ENCODE measurements at regions not wholly inside any gene's neighbourhood (a gene's known extent, or its start where the extent isn't known, plus 50 kb on each side); places are given as distances from the start of the nearest gene placed in this dataset.
"Not testable (repeated sequence)": the region's sequence is repeated elsewhere in the genome, so short reads cannot be mapped to it uniquely, and the experiment has no call there.

DNA sequence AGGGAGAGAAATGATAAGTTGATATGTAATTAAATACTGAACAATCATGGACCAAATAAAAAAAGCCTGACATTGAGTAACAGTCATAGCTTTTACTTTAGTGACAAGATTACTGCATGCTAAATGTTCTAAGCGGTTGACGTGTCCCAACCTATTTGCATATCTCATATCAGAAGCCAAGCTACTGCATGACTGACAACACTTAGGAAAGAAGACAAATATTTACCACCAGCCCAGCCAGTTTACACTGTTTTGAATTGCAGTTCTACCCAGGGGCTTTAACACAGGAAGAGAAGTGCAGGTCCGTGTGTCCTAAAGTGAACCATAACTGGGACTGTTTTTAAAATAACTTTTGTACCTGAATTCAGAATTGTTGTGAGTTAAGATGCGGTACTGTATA, 219.9 kb downstream of the PRDM9 start:
- peak; percentile 3 for DNase-seq

DNA sequence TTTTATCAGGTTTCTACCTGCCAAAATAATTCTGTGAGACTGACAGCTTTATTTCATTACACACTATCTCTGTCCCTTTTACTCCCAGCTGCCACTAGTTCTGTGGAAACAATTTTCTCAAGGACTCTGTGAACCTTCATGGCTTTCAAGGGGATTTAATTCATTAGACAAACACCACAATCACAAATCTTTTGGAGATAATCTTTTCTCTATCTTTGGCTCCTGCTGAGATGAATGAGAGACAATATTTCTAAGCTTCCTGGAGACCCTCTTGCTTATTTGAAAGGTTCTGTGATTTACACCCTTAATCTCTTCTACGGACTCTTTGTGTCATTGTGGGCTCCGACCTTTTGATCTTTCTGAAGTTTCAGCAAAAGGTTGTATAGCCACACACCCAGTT, 222.6 kb downstream of the PRDM9 start:
- no peak for DNase-seq

DNA sequence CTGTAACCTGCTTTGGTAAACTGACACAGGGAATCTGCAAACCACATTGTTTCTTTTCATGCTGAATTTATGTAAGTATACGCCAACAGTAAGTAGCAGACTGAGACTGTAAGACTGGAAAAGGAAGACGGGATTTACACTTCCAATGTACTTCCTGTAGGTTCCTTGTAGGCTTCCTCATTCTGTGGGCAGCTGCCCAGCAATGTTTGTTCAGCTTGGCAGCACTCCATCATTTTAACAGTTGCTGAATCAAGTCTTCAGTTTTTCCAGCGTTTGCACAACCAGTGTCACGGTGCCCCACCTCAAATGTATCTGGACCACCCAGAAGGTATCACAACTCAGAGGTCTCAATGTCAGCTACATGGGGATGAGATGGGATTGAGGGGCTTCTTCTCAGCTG, 232.6 kb downstream of the PRDM9 start:
- no peak for DNase-seq

- DNase-seq: no peak
Measured at GRCh38 chr5:23742701-23743100, 235.3 kb downstream of the PRDM9 start.

- no peak for DNase-seq
Measured at GRCh38 chr5:23755906-23756305, 248.5 kb downstream of the PRDM9 start.

GRCh38 chr5:23756779-23757178, 249.4 kb downstream of the PRDM9 start:
- DNase-seq: no peak

GRCh38 chr5:23763170-23763569, 255.8 kb downstream of the PRDM9 start:
- DNase-seq: peak; percentile 6

GRCh38 chr5:23776684-23777083, 269.3 kb downstream of the PRDM9 start:
- no peak for DNase-seq

GRCh38 chr5:23800307-23800706, 292.9 kb downstream of the PRDM9 start:
- not testable (repeated sequence) for DNase-seq

GRCh38 chr5:23820765-23821471, 313.5 kb downstream of the PRDM9 start:
- DNase-seq: peak; percentile 34

- no peak for DNase-seq
Measured at GRCh38 chr5:23823521-23823920, 316.1 kb downstream of the PRDM9 start.

DNA sequence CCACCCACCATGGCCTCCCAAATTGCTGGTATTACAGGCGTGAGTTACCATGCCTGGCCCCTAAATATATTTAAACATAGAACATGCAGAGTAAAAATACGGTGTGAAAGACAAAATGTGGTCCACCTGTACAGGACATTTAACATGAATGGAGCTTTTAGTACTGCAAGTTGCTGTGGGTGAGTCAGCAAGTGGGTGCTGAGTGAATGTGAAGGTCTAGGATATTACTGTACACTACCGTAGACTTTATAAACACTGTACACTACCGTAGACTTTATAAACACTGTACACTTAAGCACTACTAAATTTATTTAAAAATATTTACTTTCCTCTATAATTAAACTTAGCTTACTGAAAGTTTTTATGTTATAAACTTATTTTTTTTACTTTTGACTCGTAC, 317.8 kb downstream of the PRDM9 start:
- DNase-seq: no peak

GRCh38 chr5:23840083-23840482, 332.7 kb downstream of the PRDM9 start:
- no peak for DNase-seq

DNA sequence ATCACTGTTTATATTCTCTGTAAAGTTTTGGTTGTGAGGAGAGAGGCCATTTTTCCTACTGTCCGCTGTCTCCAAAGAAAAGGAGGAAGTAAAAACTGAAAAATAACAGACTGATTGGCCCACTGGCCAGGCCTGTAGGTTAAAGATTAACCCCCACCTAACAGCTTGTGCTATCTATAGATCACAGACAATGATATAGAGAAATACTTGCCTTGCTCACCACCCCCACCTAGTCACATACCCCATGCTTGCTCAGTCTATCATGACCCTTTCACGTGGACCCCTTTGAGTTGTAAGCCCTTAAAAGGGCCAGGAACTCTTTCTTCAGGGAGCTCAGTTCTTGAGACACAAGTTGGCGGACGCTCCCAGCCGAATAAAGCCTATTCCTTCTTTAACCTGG, 357.4 kb downstream of the PRDM9 start:
- no peak for DNase-seq

DNA sequence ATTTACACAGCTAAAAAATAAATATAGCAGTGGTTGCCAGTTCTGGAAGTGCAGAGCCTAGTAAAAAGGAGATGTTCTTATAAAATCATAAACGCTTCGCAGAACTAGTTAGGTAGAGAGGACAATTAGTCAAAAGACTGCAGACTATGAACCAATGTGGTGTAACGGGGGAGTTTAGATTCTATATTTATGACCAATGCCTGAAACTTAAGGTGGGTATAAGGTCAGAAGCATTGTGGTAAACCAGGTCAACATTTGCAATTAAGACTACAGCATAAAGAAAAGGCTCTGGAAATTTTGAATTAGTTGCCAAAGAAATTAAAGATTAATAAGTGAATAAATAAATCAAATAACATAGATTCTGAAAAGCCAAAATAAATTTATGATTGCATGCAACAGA, 370.4 kb downstream of the PRDM9 start:
- DNase-seq: no peak

GRCh38 chr5:23884405-23885031, 377.1 kb downstream of the PRDM9 start:
- DNase-seq: no peak

DNA sequence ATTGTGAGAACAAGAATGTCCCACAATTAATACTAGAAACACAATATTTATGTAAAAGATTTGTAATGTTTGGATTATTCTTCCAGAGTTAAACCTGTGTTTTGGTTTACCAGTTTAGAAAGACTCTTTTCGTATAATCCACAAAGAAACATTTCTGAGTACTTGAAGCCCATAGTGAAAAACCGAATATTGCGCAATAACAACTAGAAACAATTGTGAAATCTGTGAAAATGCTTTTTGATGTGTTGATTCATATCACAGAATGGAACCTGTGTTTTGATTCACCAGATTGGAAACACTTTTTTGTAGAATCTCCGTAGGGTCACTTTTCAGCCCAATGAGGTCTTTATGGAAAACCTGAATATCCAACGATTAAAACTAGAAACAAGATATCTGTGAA, 386.2 kb downstream of the PRDM9 start:
- DNase-seq: no peak

DNA sequence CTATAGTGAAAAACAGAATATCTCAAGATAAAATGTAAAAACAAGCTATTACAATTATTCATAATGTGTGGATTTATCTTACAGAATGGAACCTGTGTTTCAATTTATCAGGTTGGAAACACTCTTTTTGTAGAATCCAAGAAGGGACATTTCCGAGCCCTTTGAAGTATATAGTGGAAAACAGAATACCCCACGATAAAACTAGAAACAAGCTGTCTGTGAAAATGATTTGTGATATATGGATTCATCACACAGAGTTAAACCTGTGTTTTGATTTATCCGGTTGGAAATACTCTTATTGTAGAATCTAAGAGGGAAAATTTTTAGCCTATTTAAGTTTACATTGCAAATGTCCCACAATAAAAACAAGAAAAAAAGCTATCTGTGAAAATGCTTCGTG, 388.2 kb downstream of the PRDM9 start:
- no peak for DNase-seq

DNA sequence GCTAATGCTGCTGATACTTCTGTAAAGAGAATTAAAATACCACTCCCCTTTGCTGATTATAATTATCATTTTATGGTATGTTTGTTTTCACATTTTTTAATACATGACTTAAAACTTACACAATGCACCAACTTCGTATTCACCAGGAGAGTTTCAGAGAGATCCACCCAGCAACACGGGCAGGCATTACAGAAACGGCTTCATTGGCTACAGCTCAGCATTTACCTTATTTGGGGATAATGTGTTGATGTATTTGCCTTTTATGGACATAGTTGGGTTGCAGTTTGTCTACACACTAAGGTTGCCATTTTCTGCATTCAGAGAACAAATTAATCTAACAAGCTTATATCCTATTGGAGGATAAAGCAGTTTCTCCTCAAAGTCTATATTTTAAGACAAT, 423.6 kb downstream of the PRDM9 start:
- DNase-seq: no peak

DNA sequence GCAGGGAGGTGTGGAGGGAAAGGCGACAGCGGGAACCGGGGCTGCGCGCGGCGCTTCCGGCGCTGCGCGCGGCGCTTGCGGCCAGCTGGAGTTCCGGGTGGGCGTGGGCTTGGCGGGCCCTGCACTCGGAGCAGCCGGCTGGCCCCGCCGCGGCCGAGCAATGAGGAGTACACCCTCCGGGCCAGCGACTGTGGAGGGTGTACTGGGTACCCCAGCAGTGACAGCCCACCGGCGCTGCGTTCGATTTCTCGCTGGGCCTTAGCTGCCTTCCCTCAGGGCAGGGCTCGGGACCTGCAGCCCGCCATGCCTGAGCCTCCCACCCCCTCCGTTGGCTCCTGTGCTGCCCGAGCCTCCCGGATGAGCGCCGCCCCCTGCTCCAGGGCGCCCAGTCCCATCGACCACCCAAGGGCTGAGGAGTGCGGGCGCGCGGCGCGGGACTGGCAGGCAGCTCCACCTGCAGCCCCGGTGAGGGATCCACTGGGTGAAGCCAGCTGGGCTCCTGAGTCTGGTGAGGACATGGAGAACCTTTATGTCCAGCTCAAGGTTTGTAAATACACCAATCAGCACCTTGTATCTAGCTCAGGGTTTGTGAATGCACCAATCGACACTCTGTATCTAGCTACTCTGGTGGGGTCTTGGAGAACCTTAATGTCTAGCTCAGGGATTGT, 444.0 kb downstream of the PRDM9 start:
- DNase-seq: not testable (repeated sequence)

DNA sequence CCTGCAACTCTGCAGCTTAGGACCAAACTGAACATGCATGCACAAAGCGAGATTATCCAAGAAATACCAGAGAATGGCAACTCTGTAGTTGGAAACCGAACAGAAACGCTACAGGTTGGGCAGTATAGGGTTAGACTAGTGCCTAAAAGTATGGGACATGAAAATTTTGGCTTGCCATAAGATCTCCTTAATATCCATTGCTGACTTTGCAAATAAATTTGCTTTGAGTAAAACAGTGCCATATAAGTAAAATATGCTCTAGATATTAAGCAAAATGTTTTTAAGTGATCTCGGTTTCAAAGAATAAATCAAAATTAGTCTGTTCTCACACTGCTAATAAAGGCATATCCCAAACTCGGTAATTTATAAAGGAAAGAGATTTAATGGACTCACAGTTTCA, 456.0 kb downstream of the PRDM9 start:
- DNase-seq: no peak

DNA sequence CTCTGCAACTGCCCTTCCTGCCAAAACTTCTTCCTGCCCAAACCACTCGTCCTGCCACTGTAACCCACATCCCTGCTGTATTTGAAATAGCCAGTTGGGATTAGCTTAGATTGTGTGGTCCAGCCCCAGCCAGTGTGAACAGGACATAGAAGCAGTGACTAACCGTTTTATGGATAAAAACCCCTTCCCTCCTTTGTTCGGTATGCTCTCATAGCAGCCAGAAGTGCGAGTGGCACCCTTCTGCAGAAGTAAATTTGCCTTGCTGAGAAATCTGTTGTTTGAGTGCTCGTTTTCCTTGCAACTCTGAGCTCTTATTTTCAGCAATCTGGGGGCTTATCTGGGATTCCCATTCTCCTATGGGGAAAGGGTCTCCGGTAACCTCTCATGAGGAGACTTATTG, 470.0 kb downstream of the PRDM9 start:
- DNase-seq: no peak

DNA sequence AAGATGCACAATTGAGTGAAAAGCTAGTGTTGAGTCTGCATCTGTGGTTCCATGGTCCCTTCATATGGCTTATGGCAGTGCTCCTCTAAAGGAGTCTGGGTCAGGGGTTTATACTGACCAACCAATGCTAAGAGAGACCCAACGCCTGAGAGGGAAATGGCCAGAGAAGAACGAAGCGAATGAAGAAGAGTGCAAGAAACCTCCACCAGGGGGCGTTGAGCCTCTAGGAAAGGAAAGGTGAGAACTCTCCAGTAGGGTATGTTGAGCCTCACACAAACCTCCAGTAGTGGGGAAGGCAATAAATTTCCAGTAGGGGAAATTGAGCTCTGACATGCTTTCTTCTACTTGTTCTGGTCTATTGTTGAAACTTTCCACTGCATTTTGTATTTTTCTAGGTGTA, 470.6 kb downstream of the PRDM9 start:
- no peak for DNase-seq

DNA sequence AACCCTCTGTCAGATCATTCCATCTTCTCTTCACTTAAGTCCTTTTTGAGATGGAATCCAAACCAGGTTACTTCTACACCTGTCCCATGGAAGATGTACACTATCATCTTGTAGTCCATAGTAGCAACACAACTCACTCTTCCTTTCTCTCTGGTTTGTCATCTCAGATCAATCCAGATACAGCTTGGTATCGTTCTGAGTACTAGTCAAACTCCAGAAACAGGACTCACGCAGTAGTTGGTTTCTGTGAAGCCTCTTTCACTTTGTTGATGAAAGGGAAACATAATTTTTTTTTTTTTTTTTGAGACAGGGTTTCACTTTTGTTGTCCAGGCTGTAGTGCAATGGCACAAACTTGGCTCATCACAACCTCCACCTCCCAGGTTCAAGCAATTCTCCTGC, 484.0 kb downstream of the PRDM9 start:
- DNase-seq: no peak
